ENCODE measurements at regions not wholly inside any gene's neighbourhood (a gene's known extent, or its start where the extent isn't known, plus 50 kb on each side); places are given as distances from the start of the nearest gene placed in this dataset.
A peak's percentile ranks its signal among the peaks of the same experiment; 100 is the strongest.

DNA sequence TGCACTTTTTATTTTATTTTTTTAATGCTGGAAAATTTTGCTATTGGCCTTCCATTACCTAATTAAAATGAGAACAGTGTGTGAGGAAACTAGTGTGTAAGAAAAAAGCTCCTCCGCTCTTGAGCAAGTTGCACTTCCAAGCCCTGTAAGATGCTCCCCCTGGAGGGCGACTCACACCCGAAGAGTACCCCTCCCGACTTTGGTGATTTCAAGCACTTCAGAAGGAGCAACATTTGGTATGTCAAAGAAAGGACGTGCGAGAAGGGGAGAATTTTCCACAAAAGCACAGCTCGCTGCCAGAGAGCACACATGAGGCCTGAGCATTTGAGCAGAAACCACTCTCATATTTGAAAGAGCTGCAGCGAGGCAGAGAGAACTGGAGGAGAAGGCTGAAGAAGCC is 504.4 kb downstream of the FGF9 start:
- H3K4ac ChIP-seq (replicated peaks; ENCODE audit: insufficient read length, low read depth, low read length): no peak overlapping the region
- H4K20me1 ChIP-seq (replicated peaks in 1 of 2; ENCODE audit: control insufficient read depth in 1 of 2, insufficient read depth in 2 of 2, low read length in 2 of 2): no peaks in the 10 kb centered on the region
- no peak overlapping the region for H3K56ac ChIP-seq (replicated peaks; ENCODE audit: insufficient read length, low read depth, low read length)
- no peaks in the 10 kb centered on the region for H3K23me2 ChIP-seq (ENCODE audit: low read depth, low read length)
- TF ChIP-seq TAF1 (IDR thresholded peaks at IDR 0.05; ENCODE audit: low read depth, low read length) (no peak), RAD21 (IDR thresholded peaks at IDR 0.05 in 1 of 2, conservative IDR thresholded peaks at IDR 0.05 in 1 of 2; ENCODE audit: low read depth in 2 of 2, low read length in 2 of 2) (peak; percentile 16 to 40; a peak in 3 of 4 replicates), ZNF274 (IDR thresholded peaks at IDR 0.05; ENCODE audit: borderline replicate concordance, extremely low read depth, low read length) (no peak), RXRA (IDR thresholded peaks at IDR 0.05; ENCODE audit: insufficient read depth, low read depth, low read length) (no peak)
- TF ChIP-seq, protein P1, sequence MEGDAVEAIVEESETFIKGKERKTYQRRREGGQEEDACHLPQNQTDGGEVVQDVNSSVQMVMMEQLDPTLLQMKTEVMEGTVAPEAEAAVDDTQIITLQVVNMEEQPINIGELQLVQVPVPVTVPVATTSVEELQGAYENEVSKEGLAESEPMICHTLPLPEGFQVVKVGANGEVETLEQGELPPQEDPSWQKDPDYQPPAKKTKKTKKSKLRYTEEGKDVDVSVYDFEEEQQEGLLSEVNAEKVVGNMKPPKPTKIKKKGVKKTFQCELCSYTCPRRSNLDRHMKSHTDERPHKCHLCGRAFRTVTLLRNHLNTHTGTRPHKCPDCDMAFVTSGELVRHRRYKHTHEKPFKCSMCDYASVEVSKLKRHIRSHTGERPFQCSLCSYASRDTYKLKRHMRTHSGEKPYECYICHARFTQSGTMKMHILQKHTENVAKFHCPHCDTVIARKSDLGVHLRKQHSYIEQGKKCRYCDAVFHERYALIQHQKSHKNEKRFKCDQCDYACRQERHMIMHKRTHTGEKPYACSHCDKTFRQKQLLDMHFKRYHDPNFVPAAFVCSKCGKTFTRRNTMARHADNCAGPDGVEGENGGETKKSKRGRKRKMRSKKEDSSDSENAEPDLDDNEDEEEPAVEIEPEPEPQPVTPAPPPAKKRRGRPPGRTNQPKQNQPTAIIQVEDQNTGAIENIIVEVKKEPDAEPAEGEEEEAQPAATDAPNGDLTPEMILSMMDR (IDR thresholded peaks at IDR 0.05; ENCODE audit: control extremely low read depth in 1 of 3, insufficient read depth in 1 of 3, low read depth in 1 of 3, low read length in 3 of 3): peak; percentile 27 to 44 (median 37)
- ChIA-PET POLR2A (ENCODE audit: partially characterized antibody) (no interaction called here), CTCF (ENCODE audit: partially characterized antibody) (interaction anchor here (0.7 to 3.8 kb wide), 8 partner anchors 14 to 538 kb away, joined by 3 to 20 read pairs (median 3); no protein-coding TSS in a partner anchor)
- no peak overlapping the region for H3K27ac ChIP-seq (ENCODE audit: low read depth, low read length)
- no peak overlapping the region for H2BK15ac ChIP-seq (ENCODE audit: low read length)
- H2BK12ac ChIP-seq (ENCODE audit: low read depth, low read length): no peak overlapping the region
- H3K36me3 ChIP-seq (ENCODE audit: control insufficient read depth in 2 of 4, insufficient read depth in 4 of 4, low read length in 3 of 4): no peaks in the 10 kb centered on the region
- H4K8ac ChIP-seq (ENCODE audit: extremely low read depth, insufficient read depth, low read length): no peak overlapping the region
- 74% methylated on average over 8 of the region's 8 CpGs; no CpG with 5 or more reads in 1 of the 2 experiments for WGBS, 2 experiments (ENCODE audit: extremely low coverage in 1 of 2, insufficient coverage in 1 of 2, insufficient read length in 1 of 2, insufficient replicate concordance in 2 of 2, low coverage in 1 of 2, low lambda C conversion rate in 2 of 2, missing lambda C conversion rate in 1 of 2)
- H3K4me3 ChIP-seq (ENCODE audit: extremely low read depth in 1 of 4, insufficient read depth in 2 of 4, low read depth in 3 of 4, low read length in 4 of 4): no peak overlapping the region
- H2AK5ac ChIP-seq (ENCODE audit: low read depth, low read length): no peak overlapping the region
- H2BK20ac ChIP-seq (ENCODE audit: low read length): no peak overlapping the region
- no peaks in the 10 kb centered on the region for H3K79me2 ChIP-seq (ENCODE audit: control insufficient read depth in 1 of 2, insufficient read depth in 2 of 2, low read length in 2 of 2)
- H3K4me2 ChIP-seq (ENCODE audit: insufficient read depth in 1 of 2, low read depth in 2 of 2, low read length in 2 of 2): no peak overlapping the region
- H3K23ac ChIP-seq (ENCODE audit: insufficient read length): no peak overlapping the region
- H2BK5ac ChIP-seq (ENCODE audit: low read depth, low read length): no peak overlapping the region
- no peak overlapping the region for H4K5ac ChIP-seq (ENCODE audit: insufficient read length, low read depth, low read length)
- DNase-seq (ENCODE audit: low read depth in 1 of 2, low spot score in 2 of 2) (no peak), FAIRE-seq (no peak)
- H3K18ac ChIP-seq (ENCODE audit: extremely low read depth, low read length): no peak overlapping the region
- no peak overlapping the region for H4K91ac ChIP-seq (replicated peaks; ENCODE audit: insufficient read length, low read length)
- no peak overlapping the region for H3K9ac ChIP-seq (replicated peaks in 1 of 4; ENCODE audit: extremely low read depth in 1 of 4, low read depth in 3 of 4, low read length in 3 of 4)
- H3K4me1 ChIP-seq (replicated peaks in 1 of 4; ENCODE audit: control insufficient read depth in 3 of 4, insufficient read depth in 4 of 4, low read length in 3 of 4): no peaks in the 10 kb centered on the region
- H3K9me3 ChIP-seq (ENCODE audit: insufficient read depth in 2 of 2, low read depth in 1 of 2, low read length in 1 of 2): no peaks in the 10 kb centered on the region
- H3K14ac ChIP-seq (ENCODE audit: insufficient read length): no peak overlapping the region
- no peak overlapping the region for H2BK120ac ChIP-seq (replicated peaks; ENCODE audit: low read depth, low read length)
- H3K79me1 ChIP-seq (ENCODE audit: low read depth, low read length): no peaks in the 10 kb centered on the region
- H2AFZ ChIP-seq (ENCODE audit: low read length): no peak overlapping the region
- H3K27me3 ChIP-seq (replicated peaks in 1 of 4; ENCODE audit: control insufficient read depth in 3 of 4, extremely low read depth in 1 of 4, insufficient read depth in 3 of 4, low read length in 3 of 4): no peaks in the 10 kb centered on the region
